ENCODE measurements at regions not wholly inside any gene's neighbourhood (a gene's known extent, or its start where the extent isn't known, plus 50 kb on each side); places are given as distances from the start of the nearest gene placed in this dataset.

DNA sequence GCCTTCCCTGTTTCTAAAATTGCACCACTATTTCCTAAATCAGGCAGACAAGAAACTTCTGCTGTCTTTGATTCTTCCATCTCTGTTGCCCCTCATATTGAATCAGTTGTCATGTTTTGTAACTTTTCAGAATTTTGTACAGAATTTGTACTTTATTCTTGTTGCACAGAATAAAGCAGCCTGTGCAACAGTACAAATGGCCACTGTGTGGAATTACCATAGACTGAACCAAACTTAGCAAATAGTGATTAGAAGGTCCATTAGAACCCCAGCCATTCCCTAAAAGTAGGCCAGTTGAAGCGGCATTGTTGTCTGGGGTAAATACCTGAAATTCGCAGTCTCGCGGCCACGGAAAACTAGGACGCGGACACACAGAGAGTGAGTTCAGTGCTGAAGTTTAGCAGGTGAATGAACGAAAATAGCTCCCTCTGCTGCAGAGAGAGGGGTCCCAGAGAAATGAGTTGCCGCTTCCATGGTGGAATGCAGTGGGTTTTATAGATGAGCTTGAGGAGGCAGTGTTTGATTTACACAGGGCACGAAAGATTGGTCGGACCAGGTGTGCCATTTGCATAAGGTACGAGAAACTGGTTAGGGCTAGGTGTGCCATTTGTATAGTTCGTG is 71.8 kb downstream of the C4orf33 start:
- DNase-seq, result no peak

DNA sequence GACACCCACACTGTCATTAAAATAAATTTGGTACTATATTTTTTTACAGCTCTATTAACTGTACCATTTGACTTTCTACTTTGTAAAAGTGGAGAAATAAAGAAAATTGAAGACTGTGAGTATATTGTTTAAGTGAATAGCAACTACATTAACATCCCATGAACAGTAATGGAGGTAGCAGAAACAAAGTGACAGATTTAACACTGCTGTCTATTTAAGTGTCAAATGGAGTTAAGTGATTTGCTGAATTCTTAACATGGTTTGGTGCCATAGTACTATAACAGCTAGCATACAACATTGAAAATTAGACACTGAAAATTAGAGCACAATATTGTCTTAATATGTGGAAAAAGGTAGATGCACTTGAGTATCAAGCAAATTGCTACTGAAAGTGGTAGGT is 76.2 kb downstream of the C4orf33 start:
- DNase-seq, result no peak

DNA sequence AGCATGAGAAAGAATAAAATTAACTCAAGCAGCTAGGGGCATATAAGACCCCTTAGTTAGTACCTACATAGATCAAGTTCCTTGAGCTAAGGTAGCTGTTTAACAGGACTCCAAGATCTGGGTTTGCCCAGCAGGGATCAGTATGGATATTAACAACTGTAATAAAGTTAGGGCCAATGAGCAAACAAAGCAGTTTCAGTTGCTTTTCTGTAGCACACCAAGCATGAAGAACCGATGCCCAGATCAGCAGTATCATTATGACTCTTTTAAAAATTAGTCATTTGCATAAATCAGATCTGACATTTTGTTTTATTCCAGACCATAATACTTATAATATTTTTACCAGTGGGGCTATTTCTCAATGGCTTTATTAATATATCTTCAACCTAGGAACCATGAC is 80.9 kb downstream of the C4orf33 start:
- DNase-seq, result no peak

DNA sequence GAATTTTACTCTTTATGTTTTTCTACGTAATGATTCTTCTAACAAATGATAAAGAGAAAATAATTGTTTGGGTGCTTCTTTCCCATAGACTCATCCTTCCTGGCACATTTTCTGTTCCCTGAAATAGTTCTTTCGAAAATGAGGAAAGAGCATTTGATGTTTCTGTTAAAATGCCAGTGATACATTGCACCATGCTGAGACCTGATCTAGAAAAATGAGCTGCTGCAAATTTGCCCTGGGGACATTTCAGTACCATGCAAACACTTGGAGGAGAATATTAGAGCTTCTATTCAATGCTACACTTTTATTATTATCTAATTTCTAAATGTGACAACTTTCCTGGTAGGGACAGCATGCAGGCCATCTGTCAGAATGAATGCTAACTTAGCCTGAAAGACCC is 83.3 kb downstream of the C4orf33 start:
- DNase-seq, result no peak

DNA sequence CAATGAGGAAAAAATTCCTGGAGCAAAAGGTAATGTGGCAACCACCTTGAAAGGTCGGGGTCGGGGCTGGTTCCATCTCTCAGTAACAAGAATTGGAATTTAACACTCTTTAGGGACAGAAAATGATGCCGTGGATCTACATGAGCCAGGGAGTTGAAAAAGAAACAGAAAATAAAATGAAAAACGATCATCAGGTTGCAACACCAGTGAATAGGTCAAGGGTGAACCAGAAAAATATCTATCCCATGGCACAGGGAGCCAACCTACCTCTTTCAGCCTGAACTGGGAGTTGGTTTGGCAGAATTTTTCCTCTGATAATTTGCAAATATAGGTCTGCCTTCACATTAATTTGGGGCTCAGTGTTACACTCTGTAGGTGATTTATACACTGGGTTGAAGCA is 93.7 kb downstream of the C4orf33 start:
- peak; percentile 39 for DNase-seq

DNA sequence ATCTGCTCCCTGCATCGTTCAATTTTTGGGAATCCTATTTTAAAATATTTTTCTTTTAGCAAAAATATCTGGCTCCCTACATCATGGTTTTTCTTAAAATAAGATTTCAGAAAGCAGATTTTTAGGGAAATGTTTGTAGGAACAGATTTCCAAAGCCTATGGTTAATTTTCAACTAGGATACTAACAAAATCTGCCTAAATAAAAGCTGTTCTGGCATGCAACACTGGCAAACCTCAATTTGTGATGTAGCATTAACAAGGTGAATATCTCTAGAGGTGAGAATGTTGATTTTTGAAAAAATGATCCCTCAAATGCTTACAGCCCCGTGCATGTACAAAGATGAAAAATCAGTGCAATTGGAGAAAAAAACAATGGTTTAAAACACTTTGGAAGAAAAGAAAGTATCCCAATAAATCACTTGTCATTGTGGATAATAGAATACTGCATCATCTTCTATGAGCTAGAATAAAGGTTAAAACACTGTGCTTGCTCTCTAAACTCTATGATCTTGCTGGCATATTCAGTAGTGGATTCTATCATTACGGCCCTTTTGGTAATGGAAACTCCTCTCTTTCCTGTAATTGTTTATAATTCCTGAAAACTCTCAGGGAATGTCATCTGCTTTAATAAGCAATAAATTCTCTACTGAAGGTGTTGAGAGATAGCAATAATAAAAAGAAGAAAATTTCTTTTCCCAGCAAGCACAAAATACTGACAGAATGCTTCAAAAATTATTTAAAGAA is 97.6 kb downstream of the C4orf33 start:
- DNase-seq, result no peak

DNA sequence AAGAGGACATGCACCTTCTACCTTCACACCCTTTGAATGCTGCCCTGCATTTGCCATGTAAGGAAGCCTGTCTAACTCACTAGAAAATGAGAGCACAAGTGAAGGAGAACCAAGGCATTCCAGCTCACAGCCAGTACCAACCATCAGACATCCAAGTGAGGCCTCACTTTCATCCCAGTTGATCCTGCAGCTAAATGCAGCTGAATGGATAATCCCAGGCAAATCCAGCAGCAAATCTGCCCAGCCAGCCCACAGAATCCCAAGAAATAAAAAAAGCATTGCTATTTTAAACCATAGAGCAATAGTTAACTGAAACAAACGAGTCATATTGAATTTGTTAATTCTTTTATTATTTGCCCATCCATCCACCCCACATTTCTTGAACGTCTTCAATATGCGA is 112.5 kb downstream of the C4orf33 start:
- no peak for DNase-seq

DNA sequence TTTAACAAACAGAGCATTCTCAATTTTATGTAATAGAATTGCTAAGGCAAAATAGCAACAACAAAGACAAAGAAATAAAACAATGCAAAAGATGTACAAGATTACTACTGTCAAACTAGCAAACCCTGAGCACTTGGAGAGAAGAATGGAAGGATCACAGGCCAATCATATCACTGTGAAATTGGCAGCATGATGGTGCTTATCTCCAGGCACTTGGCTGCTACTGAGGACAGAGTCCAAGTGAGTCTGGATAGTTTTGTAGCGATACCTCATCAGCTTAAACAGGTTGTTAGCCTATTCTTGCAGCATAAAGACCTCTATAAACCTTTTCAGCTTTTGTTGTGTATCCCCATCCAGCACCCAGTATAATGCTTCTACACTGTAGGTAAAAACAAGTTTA is 117.7 kb downstream of the C4orf33 start:
- no peak for DNase-seq

DNA sequence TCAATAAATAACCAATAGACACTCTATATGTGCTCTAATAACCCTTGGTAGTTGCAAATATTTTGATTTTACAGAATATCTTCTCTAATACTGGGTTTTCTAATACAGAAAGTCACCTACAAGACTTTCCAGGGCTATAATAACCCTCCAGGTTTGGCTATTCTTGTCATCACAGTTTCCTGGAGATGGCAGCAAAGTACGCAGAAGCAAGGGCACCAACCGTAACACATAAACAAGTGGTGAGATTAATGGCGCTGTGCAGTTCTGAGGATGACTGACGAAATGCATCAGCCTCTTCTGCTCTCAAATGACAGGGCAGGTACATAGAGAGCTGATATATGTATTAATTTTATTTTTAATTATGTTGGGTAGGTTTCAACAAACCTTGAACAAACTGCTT is 122.4 kb downstream of the C4orf33 start:
- DNase-seq, result peak; percentile 67

DNA sequence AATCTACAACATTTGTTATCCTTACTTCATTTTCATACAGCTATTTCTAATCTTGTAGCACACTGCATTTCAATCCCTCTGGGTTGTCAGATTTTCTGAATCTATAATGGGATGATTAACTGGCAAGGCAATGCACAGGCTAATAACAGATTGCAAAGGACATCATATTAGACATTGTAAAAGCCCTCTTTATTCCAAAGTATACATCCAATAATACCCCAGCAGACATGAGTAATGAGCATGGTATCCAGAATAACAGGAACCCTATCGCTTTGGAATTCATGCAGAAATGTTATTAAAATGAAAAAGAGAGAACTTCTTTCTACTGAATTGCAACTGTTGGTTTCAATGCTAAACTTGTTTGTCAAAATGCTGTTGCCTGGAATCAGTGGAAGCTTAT is 122.9 kb downstream of the C4orf33 start:
- DNase-seq, result no peak

DNA sequence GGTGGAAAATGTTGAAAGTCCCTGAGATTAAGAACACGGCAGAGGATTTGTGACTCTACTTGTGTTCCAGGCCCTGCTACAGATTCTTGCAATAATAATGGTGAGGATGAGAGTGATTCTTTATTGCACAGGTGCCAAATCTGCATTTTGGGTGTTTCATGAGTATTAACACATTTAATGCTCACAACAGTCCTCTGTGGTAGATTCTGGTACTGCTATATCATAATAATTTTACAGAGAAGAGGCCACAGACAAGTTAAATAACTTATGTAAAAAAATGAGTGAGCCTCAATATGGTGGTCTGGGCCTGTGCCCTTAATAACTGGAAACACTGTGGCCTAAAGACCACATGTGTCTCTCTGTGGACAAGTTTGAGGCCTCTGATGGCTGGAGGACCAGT is 124.3 kb downstream of the C4orf33 start:
- no peak for DNase-seq

DNA sequence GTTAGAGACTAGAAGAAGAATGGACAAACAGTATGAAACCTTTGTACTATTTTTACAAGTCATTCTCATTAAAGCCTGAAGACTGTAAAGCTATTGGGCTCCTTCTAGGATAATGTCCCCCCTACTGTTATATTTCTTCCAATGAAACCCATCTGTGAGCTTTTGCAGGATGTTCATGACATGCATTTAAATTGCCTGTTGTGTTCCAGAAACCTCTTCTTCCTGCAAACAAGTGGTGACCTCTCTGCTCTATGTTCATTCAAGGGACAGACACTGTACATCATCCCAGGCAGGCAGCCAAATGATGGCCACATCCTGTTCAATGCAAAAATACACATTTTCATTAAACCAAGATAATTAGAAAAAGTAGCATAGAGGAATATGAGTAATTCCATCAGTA is 128.0 kb downstream of the C4orf33 start:
- no peak for DNase-seq

DNA sequence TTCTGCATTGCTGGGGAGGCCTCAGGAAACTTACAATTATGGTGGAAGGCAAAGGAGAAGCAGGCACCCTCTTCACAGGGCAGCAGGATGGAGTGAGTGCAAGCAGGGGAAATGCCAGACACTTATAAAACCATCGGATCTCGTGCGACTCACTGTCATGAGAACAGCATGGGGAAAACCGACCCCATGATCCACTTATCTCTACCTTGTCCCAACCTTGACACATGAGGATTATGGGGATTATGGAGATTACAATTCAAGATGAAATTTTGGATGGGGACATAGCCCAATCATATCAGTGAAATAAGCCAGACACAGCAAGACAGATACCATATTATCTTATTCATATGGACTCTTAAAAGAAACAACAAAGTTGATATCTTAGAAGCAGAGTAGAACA is 134.9 kb downstream of the C4orf33 start:
- no peak for DNase-seq

DNA sequence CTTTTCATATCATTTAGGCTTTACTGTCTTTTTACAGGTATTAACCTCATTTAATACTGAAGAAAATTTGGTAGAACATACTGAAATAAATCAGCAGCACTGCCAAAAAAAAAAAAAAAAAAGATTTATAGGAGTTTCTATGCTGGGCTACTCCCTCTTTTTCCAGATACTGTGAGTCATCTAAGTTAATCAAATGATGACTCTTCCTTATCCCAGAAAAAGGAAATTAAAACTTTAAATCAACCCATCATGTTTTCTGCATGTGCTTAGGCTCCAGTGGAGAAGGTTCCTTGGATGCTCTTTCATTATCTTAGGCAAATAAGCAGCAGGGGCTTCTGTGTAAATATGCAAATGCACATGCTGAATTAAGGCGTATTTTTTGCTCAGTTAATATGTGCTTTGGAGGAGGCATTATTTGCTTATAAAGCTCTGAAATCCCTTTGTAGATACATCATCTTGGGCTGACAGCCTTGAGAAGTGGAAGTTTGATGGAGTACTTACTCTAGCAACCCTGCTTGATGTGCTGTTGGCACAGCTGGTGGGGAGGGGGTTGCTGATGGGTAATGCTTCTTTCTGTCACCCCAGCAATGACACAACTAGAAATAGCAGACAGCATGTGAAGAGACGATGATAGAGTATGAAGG is 136.1 kb downstream of the C4orf33 start:
- no peak for DNase-seq

DNA sequence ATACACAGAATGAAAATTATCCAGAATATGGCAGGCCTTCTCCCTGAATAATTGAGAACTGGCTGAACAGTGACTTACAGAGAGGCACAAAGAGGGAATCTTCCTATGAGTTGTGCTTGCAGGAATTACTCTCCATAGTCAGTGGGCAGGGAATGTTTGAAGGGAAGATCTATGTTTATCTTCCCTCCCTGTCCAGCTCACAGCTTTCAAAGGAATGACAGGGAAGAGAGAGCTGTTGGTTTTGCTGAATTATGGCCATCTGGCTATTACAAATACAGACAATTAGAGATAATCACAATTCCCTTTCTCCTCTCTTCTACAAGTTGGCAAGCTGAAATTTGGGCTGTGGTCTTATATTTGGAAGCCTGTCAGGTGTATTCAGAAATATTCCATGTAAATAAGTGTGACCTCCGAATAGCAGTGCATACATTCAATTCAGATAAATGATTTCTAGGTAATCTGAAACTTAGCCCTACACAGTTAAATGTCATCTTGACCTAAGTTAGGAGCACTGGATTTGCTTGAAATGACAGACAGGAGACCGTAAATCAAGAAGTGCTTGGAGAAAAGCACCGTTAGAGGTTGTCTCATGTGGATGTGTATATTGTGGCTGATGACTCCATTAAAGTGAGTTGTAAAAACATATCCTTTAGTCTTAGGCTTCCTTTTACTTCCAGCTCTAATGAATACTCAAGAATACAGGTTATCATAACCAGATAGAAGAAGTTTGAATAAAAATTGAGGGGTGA is 136.8 kb downstream of the C4orf33 start:
- DNase-seq, result no peak

DNA sequence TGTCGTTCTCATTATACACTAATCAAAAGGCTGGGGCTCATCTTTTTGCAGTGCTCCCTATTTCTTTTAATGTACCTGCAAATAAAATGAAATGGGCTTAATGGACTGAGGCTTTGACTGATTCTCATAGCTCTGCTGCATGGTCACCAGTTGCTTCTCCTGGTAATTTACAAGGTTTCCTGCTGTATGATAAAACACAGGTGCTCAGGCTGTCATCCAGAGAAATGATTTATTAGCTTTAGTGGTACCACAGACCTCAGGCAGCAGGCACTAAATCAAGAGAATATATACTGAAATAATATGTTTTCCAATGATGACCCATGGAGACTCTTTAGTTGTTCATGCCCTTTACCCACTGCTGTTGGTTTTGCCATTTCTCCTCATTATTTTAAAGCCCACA is 137.7 kb downstream of the C4orf33 start:
- DNase-seq, result no peak

DNA sequence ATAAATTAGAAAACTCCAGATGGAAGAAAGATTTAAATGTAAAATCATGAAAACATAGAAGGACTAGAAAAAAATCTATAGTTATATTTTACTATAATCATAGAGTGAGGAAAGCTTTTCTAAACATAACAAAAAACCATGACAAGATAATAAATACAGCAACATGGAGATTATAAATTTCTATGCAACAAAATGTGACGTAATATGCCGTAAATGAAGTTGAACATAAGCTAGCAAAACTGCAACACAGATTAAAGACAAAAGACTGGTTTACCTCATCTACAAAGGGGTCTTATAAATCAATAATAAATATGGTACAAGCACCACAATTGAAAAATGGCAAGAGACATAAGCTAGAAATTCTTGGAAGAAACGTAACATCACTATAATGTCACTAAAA is 140.4 kb downstream of the C4orf33 start:
- no peak for DNase-seq

DNA sequence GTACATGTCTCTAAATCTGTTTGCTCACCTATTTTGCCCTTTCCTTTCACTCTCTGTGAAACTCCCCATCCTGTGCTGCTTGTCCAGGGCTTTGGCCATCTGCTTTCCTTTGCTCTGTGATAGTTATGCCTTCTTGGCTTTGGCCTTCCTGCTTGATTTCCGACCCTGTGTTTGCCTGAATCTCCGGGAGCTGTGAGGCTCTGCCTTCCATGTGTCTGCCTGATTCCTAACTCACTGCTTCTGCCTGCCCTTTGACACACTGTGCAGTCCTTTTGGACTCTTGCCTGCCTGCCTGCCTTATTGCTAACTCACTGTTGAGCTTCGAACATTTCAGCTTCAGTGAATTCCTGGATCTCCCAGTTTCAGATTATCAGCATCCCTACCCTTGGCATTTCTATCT is 143.1 kb downstream of the C4orf33 start:
- no peak for DNase-seq

DNA sequence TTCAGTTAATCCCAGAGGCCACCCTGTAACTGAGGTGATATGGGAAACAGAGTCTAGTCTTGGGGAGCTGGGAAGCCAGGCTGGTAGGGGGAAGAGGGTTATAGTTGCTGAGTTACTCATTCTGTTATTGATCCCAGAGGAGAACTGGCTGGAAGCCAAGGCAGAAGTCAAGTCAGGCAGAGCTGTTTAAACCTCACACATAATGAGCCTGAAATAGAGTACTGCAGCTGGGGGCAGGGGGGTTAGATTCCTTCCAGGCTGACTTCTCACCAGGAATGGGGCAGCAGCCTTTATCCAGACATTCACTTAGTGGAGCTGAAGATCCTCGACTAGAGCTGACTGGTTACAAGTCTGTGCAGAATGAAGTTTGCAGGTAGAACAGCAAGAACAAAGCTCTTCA is 144.9 kb downstream of the C4orf33 start:
- DNase-seq, result no peak

DNA sequence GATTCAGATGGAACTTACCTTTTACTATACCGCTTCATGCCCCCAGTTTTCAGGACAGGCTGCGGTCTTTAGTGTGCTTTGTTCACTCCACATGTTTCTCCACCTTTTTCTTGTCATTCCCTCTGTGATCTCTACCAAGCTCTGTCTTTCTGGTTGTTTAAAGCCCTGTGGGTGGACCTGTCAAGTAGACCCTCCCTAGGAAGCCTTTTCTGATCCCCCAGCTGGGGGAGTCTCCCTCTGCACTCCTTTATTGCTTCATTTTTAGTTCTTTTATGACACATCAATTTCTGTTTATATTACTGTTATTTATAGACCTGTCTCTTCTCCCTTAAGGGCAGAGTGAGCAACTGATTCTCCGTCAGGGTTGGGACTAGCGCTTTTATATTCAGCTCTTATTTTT is 150.2 kb downstream of the C4orf33 start:
- no peak for DNase-seq

DNA sequence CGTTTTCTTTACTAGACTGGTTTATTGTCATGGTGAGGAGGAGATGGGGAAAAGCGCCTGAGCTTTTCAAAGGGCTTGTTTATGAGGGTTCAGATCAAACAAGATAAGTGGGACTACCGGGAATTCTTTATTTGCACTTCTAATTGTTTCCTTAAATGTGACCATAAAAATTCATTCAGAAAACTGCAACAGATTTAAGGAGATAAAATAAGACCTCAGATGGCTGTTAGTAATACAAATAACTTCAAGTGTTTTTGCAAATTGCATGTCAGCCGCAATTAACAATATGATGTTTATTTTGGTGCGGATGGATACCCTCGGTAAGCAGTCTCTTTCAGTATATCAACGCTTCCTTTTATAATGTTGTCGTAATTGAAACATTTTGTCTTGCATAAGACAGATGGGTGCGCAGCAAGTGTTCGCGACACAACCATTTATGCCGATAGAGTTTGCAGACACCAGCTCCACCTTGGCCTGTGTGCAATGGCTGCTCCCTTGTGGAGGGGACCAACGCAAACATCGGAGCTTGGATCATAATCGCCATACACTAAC is 151.0 kb downstream of the C4orf33 start:
- DNase-seq, result no peak

DNA sequence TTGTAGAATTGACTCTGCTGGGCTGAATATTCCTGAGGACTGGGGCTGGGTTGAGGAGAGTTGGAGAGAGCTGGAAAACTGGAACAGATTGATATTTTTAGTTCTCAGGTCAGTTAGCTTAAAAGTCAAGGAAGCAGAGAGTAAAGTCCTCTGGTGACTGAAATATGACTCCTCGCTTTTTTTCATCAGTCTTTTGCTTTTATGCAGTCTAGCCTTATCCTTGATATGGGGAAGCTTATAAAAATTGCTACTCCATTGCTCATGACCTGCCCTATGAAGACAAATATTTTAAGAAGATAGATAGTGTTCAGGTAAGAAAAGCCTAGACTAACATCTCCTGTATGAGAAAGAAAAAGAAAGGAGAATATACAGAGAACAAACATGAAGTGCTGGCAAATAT is 152.7 kb downstream of the C4orf33 start:
- no peak for DNase-seq

DNA sequence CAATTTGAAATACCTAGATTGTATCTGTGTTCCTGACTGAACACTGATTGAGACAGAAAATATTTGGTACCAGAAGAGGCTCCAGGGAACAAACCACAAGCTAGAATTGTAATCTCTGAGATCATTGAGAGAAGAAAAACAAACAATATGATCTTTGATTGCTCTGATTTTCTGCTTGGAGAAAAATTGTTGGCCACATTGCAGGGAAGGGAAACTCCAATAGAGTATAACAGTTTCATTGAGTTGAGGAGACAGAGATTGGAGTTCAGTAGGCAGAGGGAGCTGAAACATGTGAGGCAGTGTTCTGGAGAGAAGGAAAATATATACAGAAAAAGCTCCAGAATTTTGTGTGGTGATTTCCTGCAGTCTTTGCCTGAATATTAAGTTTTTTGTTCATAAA is 158.2 kb downstream of the C4orf33 start:
- DNase-seq, result no peak

DNA sequence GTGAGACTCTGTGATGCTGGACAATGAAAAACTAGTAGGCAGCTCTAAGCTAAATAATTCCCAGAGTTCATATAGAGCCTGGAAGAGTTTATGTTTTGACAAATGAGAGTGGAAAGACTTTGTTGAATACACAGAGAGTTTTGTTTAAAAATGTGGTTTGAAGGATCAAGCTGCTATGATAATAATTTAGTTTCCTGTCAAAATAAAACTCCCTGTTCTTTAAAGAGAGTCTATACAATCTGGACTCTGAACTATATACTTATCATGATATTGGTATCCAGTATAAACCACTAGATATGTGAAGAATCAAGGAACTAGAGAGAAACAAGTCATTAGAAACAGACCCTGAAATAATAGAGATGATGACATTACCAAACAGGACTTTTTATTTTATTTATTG is 158.6 kb downstream of the C4orf33 start:
- DNase-seq, result no peak

Measured in OCI-M1 (cell line).